OCI-LY1 (cell line): ENCODE measurements at regions not wholly inside any gene's neighbourhood (a gene's known extent, or its start where the extent isn't known, plus 50 kb on each side); places are given as distances from the start of the nearest gene placed in this dataset.
"Not testable (repeated sequence)": the region's sequence is repeated elsewhere in the genome, so short reads cannot be mapped to it uniquely, and the experiment has no call there.

Source experiments
- H2AFZ ChIP-seq: fragments of 200-600 bp; sonication (generic), shearing (Covaris generic); 2 replicates; pipeline ENCODE4 v1.6.0; 2014; ENCODE audit warnings: antibody characterized with exemption, mild to moderate bottlenecking, low read length
- H3F3A ChIP-seq: fragments of 200-600 bp; sonication (generic), shearing (Covaris generic); 2 replicates; pipeline ENCODE4 v1.6.0; 2014; ENCODE audit warnings: mild to moderate bottlenecking, antibody characterized with exemption, low read length, moderate library complexity; ENCODE audit not compliant: insufficient read depth
- H3K27ac ChIP-seq: fragments of 200-600 bp; sonication (generic); 2 replicates; pipeline ENCODE4 v1.5.1; 2014; ENCODE audit warnings: low read length, mixed run types, mild to moderate bottlenecking, low read depth; ENCODE audit not compliant: poor library complexity, severe bottlenecking
- H3K27me3 ChIP-seq: fragments of 200-600 bp; sonication (generic); 2 replicates; pipeline ENCODE4 v1.6.0; 2014; ENCODE audit warnings: antibody characterized with exemption, mild to moderate bottlenecking, low read length, moderate library complexity; ENCODE audit not compliant: insufficient read depth
- H3K36me3 ChIP-seq: fragments of 200-600 bp; sonication (generic); 2 replicates; pipeline ENCODE4 v1.6.1; 2014; ENCODE audit warnings: mild to moderate bottlenecking, antibody characterized with exemption, low read length, moderate library complexity, mixed read lengths; ENCODE audit not compliant: insufficient read depth
- H3K4me1 ChIP-seq: fragments of 200-600 bp; sonication (generic); 2 replicates; pipeline ENCODE4 v1.5.1; 2014; ENCODE audit warnings: mild to moderate bottlenecking, low read length, moderate library complexity; ENCODE audit not compliant: insufficient read depth, severe bottlenecking
- H3K4me2 ChIP-seq: fragments of 200-600 bp; sonication (generic), shearing (Covaris generic); 2 replicates; pipeline ENCODE4 v1.6.1; 2014; ENCODE audit warnings: low read length
- H3K4me3 ChIP-seq: fragments of 200-600 bp; sonication (generic); 2 replicates; pipeline ENCODE4 v1.5.1; 2014; ENCODE audit warnings: low read length, low read depth, mild to moderate bottlenecking, mixed read lengths; ENCODE audit not compliant: poor library complexity, severe bottlenecking
- H3K79me2 ChIP-seq: fragments of 200-600 bp; shearing (Covaris generic); 2 replicates; pipeline ENCODE4 v1.6.1; 2016; ENCODE audit warnings: mixed run types, low read length, mixed read lengths; ENCODE audit not compliant: insufficient read depth
- H3K9ac ChIP-seq: fragments of 200-600 bp; sonication (generic), shearing (Covaris generic); 2 replicates; pipeline ENCODE4 v1.6.1; 2014; ENCODE audit warnings: mild to moderate bottlenecking, low read length, mixed read lengths
- H3K9me2 ChIP-seq: fragments of 200-600 bp; sonication (generic), shearing (Covaris generic); 2 replicates; pipeline ENCODE4 v1.6.1; 2014; ENCODE audit warnings: low read depth, mild to moderate bottlenecking, low read length, mixed read lengths
- H3K9me3 ChIP-seq: fragments of 200-600 bp; shearing (Covaris generic); 2 replicates; pipeline ENCODE4 v1.6.1; 2014; ENCODE audit warnings: low read length, mixed read lengths
- H4K20me1 ChIP-seq: fragments of 200-600 bp; sonication (generic), shearing (Covaris generic); 2 replicates; pipeline ENCODE4 v1.6.0; 2016; ENCODE audit warnings: mild to moderate bottlenecking, low read length; ENCODE audit not compliant: insufficient read depth
- EZH2 ChIP-seq: fragments of 200-600 bp; sonication (generic), shearing (Covaris generic); IDR thresholded peaks from 2 replicates; pipeline ENCODE4 v1.8.0; 2017; ENCODE audit warnings: borderline replicate concordance, mixed run types, mild to moderate bottlenecking, antibody characterized with exemption, low read length, moderate library complexity, mixed read lengths
- TF ChIP-seq, protein P1 (sequence below): fragments of 200-600 bp; sonication (generic), shearing (Covaris generic); IDR thresholded peaks from 2 replicates; pipeline ENCODE4 v1.5.1; 2017; ENCODE audit warnings: mild to moderate bottlenecking, antibody characterized with exemption, low read length, moderate library complexity, mixed read lengths

DNA sequence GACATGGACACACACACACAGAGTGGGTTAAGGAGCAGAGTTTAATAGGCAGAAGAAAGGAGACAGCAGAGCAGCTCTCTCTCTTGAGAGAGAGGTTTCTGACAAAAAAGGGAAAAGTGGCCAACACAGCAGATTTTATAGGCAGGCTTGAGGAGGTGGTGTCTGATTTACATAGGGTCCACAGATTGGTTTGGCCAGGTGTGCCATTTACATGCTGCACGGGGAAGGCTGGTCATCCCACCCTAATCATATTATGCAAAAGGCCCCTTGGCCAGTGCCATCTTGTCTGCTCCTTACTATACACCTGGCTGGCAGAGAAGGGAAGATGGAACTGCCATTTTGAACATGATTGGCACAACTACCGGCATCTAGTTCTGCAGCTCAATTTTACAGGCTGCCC lies 240.8 kb downstream of the NPR3 start:
- no peaks in the 10 kb centered on the region for H3K79me2 ChIP-seq
- no peaks in the 10 kb centered on the region for H3K36me3 ChIP-seq
- no peaks in the 10 kb centered on the region for H3K4me1 ChIP-seq
- H2AFZ ChIP-seq = no peak overlapping the region
- H3K27ac ChIP-seq = no peak overlapping the region
- no peak overlapping the region for H3K4me2 ChIP-seq
- H3K9me3 ChIP-seq = no peaks in the 10 kb centered on the region
- no peaks in the 10 kb centered on the region for H3K9me2 ChIP-seq
- no peak overlapping the region for H3K4me3 ChIP-seq
- H4K20me1 ChIP-seq = no peaks in the 10 kb centered on the region
- no peak for TF ChIP-seq EZH2
- TF ChIP-seq, protein P1, sequence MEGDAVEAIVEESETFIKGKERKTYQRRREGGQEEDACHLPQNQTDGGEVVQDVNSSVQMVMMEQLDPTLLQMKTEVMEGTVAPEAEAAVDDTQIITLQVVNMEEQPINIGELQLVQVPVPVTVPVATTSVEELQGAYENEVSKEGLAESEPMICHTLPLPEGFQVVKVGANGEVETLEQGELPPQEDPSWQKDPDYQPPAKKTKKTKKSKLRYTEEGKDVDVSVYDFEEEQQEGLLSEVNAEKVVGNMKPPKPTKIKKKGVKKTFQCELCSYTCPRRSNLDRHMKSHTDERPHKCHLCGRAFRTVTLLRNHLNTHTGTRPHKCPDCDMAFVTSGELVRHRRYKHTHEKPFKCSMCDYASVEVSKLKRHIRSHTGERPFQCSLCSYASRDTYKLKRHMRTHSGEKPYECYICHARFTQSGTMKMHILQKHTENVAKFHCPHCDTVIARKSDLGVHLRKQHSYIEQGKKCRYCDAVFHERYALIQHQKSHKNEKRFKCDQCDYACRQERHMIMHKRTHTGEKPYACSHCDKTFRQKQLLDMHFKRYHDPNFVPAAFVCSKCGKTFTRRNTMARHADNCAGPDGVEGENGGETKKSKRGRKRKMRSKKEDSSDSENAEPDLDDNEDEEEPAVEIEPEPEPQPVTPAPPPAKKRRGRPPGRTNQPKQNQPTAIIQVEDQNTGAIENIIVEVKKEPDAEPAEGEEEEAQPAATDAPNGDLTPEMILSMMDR = no peak
- H3K27me3 ChIP-seq = no peaks in the 10 kb centered on the region
- H3K9ac ChIP-seq = no peak overlapping the region
- H3F3A ChIP-seq = no peaks in the 10 kb centered on the region

DNA sequence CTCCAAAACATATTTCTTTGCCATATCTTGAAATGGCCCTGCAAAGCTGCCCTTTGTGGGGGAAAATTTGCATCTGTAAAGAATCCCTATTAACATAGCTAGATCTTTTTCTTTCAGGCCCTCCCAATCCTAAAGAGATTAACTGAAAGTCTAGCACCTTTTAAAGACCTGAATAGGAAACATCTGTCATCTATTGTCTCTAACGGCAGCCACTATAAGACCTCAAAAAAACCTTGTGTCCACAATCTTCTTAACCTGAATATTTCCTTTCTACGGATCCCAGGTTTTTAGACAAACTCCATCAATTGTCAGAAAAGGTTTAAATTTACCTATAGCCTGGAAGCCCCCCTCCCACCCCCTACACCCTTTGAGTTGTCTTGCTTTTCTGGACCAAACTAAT lies 241.3 kb downstream of the NPR3 start:
- not testable (repeated sequence) for H3K4me2 ChIP-seq, H3K4me3 ChIP-seq, H4K20me1 ChIP-seq, H3K27me3 ChIP-seq, H3K36me3 ChIP-seq, H3K9me3 ChIP-seq, H3K27ac ChIP-seq, H3K79me2 ChIP-seq, H3K9ac ChIP-seq, H3F3A ChIP-seq, H3K9me2 ChIP-seq, H3K4me1 ChIP-seq, H2AFZ ChIP-seq

GRCh38 chr5:32953694-32954093 lies 242.6 kb downstream of the NPR3 start:
- H3K27ac ChIP-seq = no peak overlapping the region
- H3K36me3 ChIP-seq = no peaks in the 10 kb centered on the region
- no peaks in the 10 kb centered on the region for H3K9me3 ChIP-seq
- no peak overlapping the region for H3K4me2 ChIP-seq
- H3K9me2 ChIP-seq = no peaks in the 10 kb centered on the region
- TF ChIP-seq EZH2 = no peak
- TF ChIP-seq, protein P1 = no peak
- H3K27me3 ChIP-seq = no peaks in the 10 kb centered on the region
- H3K9ac ChIP-seq = no peak overlapping the region
- H3K4me3 ChIP-seq = no peak overlapping the region
- H3K4me1 ChIP-seq = no peaks in the 10 kb centered on the region
- no peaks in the 10 kb centered on the region for H4K20me1 ChIP-seq
- no peak overlapping the region for H2AFZ ChIP-seq
- H3K79me2 ChIP-seq = no peaks in the 10 kb centered on the region
- H3F3A ChIP-seq = no peaks in the 10 kb centered on the region

DNA sequence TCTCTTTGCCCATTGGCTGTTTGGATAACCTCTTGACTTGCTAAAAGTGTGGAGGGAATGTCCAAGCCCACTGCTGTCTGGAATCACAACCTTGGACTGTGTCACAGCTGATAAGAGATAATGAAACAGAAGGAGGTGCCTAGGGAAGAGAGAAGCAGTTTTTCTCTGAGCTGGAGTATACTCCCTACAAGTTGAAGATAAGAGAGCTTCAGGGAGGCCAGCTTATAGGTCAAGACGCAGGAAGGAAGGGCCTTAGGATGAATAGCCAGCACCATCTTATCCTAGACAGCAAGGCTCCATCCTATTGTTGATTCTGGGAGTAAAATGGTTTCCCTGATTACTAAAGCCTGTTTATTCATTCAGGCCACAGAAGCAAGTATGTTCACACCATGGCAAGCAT lies 244.7 kb downstream of the NPR3 start:
- H3K4me3 ChIP-seq = no peak overlapping the region
- no peak overlapping the region for H3K9ac ChIP-seq
- no peaks in the 10 kb centered on the region for H3K9me2 ChIP-seq
- H3K4me2 ChIP-seq = no peak overlapping the region
- H3K36me3 ChIP-seq = no peaks in the 10 kb centered on the region
- no peaks in the 10 kb centered on the region for H3K27me3 ChIP-seq
- no peaks in the 10 kb centered on the region for H3K79me2 ChIP-seq
- no peaks in the 10 kb centered on the region for H3F3A ChIP-seq
- no peaks in the 10 kb centered on the region for H3K4me1 ChIP-seq
- no peaks in the 10 kb centered on the region for H4K20me1 ChIP-seq
- H3K27ac ChIP-seq = no peak overlapping the region
- no peak overlapping the region for H2AFZ ChIP-seq
- no peaks in the 10 kb centered on the region for H3K9me3 ChIP-seq
- TF ChIP-seq, protein P1 = no peak
- TF ChIP-seq EZH2 = no peak
